ENCODE measurements at regions not wholly inside any gene's neighbourhood (a gene's known extent, or its start where the extent isn't known, plus 50 kb on each side); places are given as distances from the start of the nearest gene placed in this dataset.
"Not testable (repeated sequence)": the region's sequence is repeated elsewhere in the genome, so short reads cannot be mapped to it uniquely, and the experiment has no call there.

GRCh38 chr9:82418334-82418733, 429.8 kb downstream of the SPATA31D1 start:
- no peak for TF ChIP-seq CTCF (IDR thresholded peaks at IDR 0.05; ENCODE audit: extremely low read depth, missing control alignments)
- no peak for DNase-seq (ENCODE audit: low spot score)

- no peak for DNase-seq (ENCODE audit: low spot score)
- no peak for TF ChIP-seq CTCF (IDR thresholded peaks at IDR 0.05; ENCODE audit: extremely low read depth, missing control alignments)
Observed at GRCh38 chr9:82419696-82420486, 431.3 kb downstream of the SPATA31D1 start.

- no peak for DNase-seq (ENCODE audit: low spot score)
- no peak for TF ChIP-seq CTCF (IDR thresholded peaks at IDR 0.05; ENCODE audit: extremely low read depth, missing control alignments)
Observed at GRCh38 chr9:82421498-82421897, 432.9 kb downstream of the SPATA31D1 start.

- no peak for DNase-seq (ENCODE audit: low spot score)
- TF ChIP-seq CTCF (IDR thresholded peaks at IDR 0.05; ENCODE audit: extremely low read depth, missing control alignments): no peak
Observed at GRCh38 chr9:82423700-82424099, 435.1 kb downstream of the SPATA31D1 start.

DNA sequence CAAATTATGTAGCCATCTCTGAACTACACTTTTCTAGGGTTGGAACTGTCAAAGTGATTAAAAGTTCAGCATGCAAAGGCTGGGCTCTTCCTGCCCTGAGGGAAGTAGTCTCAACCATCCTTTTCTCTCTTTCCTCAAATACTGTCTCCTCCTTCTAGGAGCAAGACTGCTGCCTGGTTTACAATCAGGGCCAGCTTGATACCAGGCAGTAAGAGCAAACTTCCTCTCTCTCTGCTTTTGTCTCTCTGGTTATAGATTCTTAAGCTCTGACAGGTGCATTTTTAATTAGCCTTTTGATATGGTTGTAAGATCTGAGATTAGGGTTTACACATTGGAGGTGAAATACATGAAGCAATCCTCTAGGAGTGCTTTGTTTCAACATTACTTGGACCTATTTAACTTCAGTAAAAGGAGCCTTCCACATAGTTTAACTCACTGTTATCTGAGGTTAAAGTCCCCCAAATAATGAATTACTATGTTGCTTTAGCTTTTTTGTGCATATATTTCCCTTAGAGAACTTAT, 436.1 kb downstream of the SPATA31D1 start:
- no peak for TF ChIP-seq CTCF (IDR thresholded peaks at IDR 0.05; ENCODE audit: extremely low read depth, missing control alignments)
- no peak for DNase-seq (ENCODE audit: low spot score)

GRCh38 chr9:82431121-82431520, 442.5 kb downstream of the SPATA31D1 start:
- no peak for DNase-seq (ENCODE audit: low spot score)
- no peak for TF ChIP-seq CTCF (IDR thresholded peaks at IDR 0.05; ENCODE audit: extremely low read depth, missing control alignments)

- DNase-seq (ENCODE audit: low spot score): not testable (repeated sequence)
Observed at GRCh38 chr9:82433290-82433931, 444.8 kb downstream of the SPATA31D1 start.

Measured in GM20000 (cell line).